Right renal cortex interstitium (tissue), 3 donors: ENCODE measurements at regions not wholly inside any gene's neighbourhood (a gene's known extent, or its start where the extent isn't known, plus 50 kb on each side); places are given as distances from the start of the nearest gene placed in this dataset.

Experiments used
- DNase-seq, 3 donors: peaks; one replicate each; pipeline ENCODE4 v3.0.0-alpha.2; 2013; ENCODE audit warnings: low read depth in 3 of 3, low spot score in 2 of 3

DNA sequence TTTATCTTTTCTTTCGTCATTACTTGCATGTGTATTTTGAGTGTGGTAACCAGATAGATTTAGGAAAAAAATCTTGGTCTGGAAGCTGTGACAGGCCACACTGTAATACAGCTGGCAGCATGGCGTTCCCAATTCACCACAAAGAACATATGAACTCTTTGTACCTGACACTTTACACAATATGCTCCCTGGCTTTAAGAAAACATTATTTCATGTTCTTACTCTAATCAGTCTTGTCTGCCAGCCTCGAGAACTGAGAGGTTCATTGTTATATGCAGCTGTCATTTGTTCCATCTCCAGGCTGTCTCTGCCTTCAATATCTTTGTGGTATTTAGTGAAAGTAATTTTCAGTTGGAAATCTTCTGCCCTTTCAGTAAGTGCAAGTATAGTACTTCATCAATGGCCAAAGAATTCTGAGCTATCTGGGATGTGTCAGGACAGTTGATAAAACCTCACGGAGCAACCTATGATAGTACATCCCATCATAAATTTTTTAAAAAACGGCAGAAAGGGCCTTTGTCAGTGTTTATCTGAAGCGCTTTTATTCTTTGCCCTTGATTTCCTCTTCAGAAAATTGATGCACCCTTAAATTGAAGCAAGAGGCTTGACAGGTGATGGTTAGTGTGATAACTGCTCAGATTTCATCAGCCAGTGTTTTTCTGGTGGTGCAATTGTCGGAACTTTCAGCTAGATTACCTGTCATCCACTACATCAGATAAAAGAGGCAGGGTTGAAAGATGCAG lies 146.3 kb upstream of the SP8 start:
- no peak for DNase-seq

DNA sequence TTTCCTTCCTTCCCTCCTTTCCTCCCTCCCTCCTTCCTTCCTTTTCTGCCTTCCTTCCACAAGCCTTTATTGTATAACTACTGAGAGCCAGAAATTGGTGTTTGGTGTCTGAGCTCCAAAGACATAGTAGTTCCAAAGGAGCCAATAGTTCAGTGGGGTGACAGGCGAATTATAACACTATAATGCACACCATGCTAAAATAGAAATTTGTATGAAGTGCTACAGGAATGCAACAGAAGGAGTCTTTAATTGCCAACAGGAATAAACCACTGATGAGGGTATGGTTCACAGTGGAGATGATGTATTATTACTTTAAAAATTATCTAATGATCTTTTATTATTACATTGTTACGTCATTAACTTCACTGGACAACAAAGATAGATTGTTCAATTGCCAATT lies 158.8 kb upstream of the SP8 start:
- no peak for DNase-seq

DNA sequence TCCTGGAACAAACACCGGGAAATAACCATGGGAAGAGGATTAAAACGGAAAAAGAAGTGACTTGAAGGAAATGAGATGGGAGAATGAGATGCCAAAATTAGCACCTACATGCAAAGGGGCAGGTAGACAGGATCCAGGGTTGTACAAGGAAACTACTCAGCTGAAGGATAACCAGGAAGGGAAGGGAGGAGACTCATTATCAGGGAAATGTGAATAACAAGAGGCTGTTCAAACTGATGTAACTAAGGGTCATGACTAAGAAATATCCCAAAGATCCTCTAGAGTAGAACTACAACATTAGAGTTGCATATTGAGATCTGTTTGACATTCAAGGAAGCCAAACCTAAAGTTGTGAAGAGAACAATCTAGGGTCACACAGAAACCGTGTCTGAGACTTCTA lies 166.2 kb upstream of the SP8 start:
- DNase-seq: no peak

DNA sequence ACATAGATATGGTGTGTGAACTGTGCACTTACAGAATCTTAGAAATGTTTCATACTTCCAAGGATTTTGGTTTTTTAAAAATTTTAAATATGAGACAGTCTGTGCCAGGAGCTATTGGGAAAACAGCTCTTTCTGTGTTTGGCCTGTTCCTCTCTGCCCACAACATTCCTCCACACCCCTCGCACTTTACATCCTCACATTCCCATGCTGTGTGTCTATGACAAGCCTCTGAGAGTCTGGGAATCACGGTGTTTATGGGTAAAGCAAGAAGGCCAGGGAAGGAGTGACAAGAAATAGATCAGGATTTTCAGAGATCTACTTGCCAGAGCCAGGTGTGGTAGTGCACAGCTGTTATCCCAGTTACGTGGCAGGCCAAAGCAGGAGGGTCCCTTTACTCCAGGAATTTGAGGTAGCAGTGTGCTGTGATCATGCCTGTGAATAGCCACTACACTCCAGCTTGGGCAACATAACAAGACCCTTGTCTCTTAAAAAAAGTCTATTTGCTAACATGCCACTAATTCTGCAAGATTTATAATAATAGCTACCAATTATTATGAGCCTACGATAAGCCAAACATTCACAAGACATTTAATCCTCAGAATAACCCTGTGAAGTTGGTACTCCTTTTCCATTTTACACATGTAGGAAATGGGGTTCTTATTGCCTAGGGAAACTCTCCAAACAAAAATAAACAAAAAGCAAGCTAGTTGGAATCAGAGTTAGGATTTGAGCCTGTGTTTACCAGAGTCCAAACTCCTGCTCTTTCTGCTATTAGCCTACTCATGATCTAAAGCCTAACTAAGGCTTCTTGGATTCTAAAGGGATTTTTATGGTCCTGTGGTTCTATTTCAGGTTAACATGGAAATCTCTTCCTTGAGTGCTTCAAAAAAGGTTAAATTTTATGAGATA lies 168.3 kb upstream of the SP8 start:
- DNase-seq: no peak

DNA sequence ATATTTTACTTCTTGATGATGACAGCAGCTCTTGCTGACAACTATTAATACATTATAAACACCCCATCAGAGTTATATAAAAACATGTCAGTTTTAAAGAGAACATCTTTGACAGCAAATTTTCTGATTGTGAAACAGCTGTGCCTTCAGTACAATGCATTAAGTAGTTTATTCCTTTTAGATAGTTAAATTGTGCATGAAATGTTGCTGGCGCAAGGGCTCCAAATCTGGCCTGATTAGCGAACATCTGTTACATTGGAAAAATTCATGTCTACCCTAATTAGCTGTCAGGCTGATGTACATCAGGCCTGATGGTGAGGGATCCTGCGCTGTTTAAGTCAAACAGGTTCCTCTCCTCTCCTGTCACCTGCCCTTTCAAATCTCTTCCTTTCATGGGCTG lies 171.9 kb upstream of the SP8 start:
- no peak for DNase-seq

DNA sequence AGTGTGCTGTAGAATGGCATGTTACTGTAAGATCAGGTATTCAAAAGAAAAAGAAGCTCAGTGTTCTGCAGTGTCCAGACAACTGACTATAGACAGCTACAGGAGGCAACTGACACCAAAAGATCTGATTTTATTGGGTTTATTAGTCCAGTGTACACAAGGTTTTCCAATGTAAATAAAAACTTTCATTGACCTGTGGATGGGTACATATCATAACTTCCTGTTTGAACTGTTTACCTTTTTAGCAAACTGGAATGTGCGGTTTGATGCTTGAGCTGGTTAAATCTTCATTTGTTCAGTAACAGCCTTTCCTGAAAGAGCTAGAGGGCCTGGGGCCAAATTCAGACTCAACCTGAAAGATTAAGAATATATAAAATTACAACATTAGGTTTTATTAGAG lies 172.6 kb upstream of the SP8 start:
- no peak for DNase-seq

DNA sequence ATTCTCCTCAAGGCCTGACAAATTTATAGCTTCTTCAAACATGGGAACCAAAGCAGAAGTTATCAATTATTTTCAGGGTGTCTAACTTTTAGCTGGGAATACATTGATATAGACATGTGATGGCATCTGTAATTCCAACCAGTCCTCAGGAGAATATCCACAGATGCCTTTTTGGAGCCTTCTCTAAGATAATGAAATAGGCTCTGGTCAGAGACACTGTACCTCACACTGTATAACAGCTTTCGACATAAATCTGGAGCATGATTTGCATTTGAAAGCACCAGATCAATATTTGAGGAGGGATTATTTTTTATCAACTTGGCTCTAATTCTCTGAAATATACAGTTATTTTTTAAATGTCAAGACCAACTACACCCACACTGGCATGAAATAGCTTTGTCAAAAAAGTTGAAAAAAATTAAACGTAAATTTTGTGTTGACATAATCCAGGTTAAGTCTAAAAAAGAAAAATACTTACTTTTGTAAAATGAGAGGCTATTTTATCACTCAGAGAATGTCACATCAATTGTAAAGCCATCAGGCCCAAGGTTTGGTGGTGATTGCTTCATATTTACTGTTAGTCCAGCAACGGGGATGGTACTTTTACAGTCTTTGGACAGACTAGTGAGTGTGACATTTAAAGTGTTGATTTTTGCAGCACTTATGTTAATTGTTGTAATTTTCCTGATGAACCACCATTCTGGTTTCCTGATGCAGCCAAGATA lies 177.0 kb upstream of the SP8 start:
- DNase-seq: no peak

DNA sequence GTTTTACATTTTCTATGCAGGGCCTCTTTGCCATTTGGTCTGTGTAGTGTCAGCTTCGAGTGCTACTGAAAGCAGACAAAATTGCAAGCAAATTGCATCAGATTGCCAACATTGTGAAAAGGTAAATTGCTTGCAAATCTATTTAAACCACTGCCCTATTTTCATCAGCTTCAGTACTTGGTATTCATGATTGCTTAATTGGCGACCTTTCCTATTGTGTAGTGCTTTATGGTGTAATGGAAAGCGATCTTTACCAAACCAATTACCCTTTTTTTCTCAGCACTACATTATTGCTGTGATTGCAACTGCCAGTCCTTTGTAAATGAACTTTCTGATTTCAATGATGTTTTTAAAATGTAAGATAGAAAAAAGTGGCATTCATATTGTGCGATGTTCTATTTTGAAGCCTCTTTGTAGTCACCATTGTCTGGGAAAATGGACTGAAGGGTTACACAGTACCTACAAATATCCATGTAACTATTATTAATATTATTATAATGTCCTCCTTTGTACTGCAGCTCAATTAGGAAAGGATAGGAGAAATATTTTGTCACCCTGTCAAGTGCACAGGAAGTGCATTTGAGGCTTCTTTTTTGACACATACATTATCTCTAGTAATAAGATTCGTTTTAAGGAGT lies 177.7 kb upstream of the SP8 start:
- no peak for DNase-seq

DNA sequence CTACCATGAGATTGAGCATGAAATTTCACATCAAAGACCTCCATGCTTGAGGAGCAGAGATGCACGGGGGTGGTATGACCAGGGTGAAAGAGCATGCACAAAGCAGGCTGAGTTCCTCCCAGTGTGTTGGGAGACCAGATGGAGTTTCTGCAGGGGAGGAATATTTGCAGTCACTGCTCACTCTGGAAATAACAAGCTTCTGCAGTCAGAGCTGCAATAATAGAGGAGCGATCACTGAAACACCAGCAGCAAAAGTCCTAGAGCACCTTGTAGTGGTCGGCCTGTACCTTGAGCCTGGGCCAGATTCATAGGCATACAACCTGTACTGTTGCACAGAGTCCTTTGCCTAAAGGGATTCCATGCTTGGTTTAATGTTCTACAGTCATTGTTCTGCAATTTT lies 184.5 kb upstream of the SP8 start:
- no peak for DNase-seq

DNA sequence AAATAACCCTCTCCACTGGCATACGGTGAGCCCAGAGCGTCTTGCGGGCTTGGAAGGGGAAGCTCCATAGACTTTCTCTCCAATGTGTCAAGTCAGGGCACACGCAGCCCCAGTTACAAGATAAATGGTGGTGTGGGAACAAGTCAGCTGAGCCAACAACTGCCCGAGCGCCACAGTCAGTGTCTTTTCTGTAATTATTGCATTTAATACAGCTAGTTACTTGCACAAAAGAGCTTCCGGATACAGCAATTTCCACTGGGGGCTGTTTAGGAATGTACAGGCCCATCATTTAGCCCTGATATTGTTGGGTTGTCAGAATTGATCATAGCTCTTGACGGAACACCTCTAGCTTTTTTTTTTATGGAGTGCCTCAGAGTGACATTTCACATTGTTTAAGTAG lies 193.5 kb upstream of the SP8 start:
- DNase-seq: no peak

DNA sequence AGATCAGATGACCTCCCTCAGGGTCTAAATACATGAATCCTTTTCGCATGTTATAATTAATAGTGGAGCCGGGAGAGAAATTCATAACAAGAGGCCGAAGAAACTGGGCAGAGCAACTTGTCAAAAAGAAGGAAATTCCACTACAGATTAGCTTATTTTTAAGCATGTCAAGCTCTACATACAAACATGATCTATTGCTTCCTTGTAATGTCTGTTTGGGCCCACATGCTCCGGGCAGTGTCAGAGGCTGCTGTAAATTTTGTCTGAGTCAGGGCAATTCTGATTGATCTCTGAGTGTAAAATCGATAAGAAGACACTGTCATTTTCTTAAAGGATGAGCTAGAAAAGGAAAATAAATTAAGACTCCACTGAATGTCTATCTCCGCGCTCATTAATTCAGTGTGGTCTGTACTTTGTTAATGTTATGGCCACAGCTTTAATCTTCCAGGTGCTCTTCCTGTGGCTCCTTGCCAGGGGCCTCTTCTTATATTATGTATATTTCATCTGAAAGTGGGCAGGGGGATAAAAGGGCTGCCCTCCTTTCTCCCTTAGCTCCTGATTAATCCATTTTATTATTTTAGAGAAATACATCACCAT lies 194.1 kb upstream of the SP8 start:
- DNase-seq: no peak

DNA sequence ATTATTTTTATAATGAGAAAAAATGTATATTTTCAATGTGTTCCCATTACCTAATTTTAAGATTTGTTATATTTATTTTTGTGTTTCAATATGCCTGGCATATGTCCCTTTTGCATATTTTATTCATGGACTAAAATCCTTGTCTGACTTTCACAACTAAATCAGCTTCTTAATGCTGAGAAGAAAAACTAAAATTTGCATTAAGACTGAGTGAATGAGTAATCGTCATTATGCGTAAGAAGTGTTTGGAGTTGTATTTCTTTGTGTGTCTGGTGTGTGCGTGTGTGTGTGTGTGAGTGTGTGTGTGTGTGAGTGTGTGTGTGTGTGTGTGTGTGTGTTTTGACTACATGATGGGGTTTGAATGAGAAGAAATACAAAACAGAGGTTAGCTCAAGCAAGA lies 201.7 kb upstream of the SP8 start:
- no peak for DNase-seq

DNA sequence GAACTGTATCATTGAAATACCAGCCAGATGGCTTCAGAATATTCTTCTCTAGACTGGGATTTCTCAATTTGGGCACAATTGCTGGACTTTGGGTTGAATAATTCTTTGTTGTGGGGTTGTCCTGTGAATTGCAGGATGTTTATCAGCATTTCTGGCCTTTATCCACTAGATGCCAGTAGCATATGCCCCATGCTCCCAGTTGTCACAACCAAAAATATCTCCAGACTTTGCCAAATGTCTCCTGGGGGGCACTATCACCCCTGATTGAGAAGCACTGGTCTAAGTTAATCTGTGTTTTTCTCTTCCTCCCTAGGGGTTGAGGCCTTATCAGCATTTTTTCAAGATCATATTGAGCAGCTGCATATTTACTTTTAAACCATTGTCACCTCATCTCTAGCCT lies 204.9 kb upstream of the SP8 start:
- DNase-seq: no peak

DNA sequence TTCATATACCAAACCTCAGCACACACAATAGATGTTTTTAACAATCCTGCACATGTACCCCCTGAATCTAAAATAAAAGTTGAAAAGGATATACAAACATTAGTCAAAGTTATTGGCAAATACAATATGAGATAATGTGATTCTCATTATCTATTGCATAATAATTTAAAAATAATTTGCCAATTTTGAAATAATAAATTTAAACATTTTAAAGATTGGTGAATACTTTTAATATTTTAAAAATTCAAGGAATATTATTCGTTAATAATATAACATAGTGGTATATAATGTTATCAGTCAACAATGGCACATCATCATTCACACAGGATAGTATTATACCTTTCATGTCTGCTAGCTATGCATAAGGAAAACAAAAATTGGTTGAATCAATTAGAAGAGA lies 207.0 kb upstream of the SP8 start:
- no peak for DNase-seq

DNA sequence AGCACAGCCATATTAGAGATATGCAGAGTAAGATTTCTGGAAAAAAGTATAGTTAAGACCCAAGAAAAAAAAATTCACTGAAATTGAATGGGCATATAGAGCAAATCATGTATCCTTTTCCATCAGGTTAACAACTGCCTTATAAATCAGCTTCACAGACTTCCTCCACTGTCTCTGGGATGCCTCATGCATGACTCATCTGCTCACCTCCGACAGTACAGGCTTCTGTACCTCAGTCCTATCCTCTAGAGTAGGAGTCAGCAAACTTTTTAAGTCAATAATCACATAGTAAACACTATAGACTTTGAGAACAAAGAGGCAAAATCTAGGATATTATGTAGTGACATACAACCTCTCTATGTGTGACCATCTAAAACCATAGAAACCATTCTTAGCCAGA lies 211.6 kb upstream of the SP8 start:
- DNase-seq: no peak

DNA sequence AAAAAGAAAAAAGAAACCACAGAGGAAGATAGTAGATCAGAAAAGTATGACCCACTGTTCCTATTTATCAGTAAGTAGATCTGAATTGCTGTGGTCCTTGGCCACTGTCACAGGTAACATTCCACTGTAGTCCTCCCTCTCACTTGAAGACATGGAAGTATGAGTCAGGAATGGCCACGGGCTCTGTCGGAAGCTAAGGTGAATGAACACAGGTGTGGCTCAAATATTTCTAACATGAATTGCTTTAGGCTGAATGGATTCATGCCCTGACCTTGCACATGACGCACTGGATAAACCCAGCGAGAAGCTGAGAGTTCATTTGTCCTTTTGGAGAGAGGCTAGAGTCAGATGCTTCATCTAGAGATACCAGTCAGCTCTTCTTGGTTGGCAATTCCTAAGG lies 224.5 kb upstream of the SP8 start:
- no peak for DNase-seq

DNA sequence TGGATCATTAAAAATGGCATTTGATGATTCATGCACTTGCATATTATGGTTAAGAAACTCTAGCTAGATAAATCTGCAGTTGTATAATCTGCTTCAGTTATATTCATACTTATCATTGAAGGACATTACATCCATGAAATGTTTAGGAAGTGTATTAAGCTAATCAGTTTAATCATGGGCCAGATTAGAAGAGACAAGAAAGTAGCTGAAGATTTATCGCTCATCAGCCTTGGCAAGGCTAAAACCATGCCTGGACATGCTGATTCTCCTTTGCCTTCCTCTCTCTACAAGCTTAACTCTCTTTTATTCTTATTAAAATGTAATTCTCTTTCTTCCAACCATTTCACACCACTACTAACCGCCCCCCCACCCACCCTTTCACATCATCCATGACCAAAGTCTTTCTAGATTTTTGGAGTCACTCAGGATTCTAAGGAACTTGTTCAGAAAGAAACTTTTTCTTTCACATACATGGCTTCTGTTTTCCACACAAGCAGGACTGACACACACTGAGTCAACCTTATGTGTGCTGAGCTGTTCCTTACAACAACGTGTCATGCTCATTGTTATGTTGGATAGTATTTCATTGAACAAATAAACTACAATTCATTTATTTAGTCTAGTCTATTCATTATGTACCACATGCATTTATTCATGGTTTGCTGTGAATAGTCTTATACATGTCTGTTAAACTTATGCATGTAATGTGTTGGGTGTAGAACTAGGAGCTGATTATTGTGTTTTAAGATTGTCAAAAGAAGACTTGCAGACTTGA lies 227.3 kb upstream of the SP8 start:
- no peak for DNase-seq

DNA sequence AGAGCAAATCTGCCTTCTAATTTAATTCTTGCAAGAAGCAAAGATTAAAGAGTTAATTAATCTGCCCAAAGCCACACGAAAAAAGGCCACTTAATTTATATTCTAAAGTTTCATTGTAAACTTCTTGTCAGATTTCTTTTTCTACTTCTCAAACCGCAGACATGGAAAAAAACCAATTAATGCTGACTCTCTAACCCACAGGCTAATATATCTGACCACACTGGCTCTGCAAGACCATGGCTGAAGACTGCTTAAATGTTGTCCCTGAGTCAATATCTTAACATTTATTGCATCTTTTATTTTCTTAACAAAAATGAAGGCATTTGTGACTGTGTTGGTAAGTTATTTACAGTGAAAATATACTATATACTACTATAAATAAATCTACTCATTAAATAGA lies 234.0 kb upstream of the SP8 start:
- DNase-seq: no peak

DNA sequence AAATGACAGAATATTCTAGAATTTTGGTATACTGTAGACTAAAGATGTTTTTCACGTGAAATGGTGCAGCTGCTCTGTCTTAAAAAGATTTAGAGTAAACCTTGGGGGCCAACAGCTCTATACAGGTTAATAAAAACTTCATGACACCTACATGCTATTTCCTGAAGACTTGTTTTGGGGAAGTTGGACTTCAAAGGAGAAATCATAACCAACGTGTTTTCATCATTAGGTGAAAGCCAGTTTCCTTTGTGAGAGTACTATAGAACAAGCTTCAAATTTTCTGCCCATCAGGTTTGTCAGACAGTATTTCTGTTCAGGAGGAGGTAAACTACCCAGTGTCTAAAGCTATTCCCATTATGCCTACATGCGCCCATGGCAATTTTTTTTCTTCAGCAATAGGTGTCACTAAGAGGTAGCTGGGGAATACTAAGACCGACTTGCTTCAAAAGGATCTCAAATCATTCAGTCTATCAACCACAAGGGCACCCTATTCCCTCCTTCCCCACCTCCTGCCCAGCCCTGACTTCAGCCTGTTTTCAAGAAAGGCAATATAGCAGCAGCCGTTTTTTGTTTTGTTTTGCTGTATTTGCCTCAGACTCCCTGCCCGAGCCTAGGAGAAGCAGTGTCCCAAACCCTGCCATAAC lies 237.3 kb upstream of the SP8 start:
- no peak for DNase-seq

DNA sequence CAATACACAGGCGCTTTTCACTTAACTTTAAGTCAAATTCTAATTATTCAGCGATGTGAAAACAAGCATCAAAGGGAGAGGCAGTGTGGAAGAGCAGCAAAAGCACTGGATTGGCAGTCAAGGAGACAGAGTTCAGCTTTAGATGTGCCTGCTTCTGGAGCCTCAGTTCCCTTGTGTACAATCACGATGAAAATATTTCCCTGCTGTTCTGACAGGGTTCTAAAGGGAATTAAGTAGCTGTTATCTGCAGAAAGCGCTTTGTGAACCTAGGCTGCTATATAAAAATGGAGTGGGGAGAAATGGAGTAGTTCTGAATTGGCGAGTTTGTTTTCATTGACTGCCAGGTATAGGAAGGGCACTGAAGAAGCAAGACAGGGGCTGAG lies 237.8 kb upstream of the SP8 start:
- DNase-seq: no peak
